ENCODE measurements at regions not wholly inside any gene's neighbourhood (a gene's known extent, or its start where the extent isn't known, plus 50 kb on each side); places are given as distances from the start of the nearest gene placed in this dataset.

DNA sequence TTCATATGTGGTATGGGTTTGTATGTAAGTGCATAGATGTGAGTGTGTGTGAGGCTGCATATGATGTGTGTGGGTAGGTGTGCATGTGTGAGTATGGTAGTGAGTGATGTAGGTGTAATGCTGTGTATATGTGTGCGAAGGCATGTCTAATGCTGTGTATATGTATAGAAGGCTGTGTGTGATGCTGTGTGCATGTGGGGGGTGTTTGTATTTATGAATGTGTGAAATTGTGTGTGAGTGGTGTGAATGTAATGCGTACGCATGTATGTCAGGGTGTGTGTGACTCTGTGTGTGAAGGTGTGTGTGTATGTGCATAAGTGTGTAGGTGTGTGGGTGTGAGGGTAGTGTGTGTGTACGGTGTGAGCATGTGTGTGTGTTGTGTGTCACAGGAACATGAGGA lies 300.0 kb downstream of the OMA1 start:
- DNase-seq (ENCODE audit: low read depth): no peak
- no peak overlapping the region for H3K4me3 ChIP-seq (ENCODE audit: low read depth, low read length)
- TF ChIP-seq, protein P1, sequence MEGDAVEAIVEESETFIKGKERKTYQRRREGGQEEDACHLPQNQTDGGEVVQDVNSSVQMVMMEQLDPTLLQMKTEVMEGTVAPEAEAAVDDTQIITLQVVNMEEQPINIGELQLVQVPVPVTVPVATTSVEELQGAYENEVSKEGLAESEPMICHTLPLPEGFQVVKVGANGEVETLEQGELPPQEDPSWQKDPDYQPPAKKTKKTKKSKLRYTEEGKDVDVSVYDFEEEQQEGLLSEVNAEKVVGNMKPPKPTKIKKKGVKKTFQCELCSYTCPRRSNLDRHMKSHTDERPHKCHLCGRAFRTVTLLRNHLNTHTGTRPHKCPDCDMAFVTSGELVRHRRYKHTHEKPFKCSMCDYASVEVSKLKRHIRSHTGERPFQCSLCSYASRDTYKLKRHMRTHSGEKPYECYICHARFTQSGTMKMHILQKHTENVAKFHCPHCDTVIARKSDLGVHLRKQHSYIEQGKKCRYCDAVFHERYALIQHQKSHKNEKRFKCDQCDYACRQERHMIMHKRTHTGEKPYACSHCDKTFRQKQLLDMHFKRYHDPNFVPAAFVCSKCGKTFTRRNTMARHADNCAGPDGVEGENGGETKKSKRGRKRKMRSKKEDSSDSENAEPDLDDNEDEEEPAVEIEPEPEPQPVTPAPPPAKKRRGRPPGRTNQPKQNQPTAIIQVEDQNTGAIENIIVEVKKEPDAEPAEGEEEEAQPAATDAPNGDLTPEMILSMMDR (IDR thresholded peaks at IDR 0.05; ENCODE audit: control insufficient read depth, extremely low read depth, insufficient read depth): no peak

DNA sequence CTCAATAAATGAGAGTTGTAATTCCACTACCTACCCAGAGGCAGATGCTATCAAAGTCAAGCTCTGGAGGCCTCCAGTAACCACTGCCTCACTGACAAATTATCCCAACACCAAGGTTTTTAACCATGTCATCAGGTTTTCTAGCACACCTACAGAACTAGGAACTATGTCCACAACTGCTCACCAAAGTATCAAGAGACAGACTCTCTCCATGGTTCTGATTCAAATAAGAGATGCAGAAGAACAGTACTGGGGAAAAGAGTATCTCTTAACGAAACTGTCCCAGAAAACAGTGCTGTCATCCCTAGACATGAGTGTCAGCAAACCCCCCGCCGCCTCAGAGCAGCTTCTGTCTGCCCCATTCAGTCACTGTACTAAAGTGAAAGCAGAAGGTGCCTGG lies 301.7 kb downstream of the OMA1 start:
- H3K4me3 ChIP-seq (ENCODE audit: low read depth, low read length): no peak overlapping the region
- no peak for DNase-seq (ENCODE audit: low read depth)
- TF ChIP-seq, protein P1 (IDR thresholded peaks at IDR 0.05; ENCODE audit: control insufficient read depth, extremely low read depth, insufficient read depth): no peak

DNA sequence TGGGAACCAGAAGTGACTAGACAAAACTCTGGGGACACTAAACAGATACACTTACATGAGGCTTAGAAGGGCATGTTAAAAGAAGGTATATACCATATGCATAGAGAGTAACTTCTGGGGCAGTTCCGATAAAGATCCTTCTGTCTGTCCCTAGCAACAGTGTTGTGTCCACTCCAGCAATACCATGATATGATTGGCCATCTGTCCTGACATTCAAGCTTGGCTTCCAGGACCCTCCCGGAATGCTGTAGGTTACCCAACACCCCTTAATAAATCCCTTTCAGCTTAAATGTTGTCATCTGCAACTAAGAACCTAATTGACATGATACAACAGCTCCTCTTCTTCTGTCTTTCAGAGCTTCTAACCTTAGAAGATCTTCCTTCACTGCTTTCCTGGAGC lies 307.7 kb downstream of the OMA1 start:
- TF ChIP-seq, protein P1 (IDR thresholded peaks at IDR 0.05; ENCODE audit: control insufficient read depth, extremely low read depth, insufficient read depth): no peak
- no peak for DNase-seq (ENCODE audit: low read depth)
- no peak overlapping the region for H3K4me3 ChIP-seq (ENCODE audit: low read depth, low read length)

DNA sequence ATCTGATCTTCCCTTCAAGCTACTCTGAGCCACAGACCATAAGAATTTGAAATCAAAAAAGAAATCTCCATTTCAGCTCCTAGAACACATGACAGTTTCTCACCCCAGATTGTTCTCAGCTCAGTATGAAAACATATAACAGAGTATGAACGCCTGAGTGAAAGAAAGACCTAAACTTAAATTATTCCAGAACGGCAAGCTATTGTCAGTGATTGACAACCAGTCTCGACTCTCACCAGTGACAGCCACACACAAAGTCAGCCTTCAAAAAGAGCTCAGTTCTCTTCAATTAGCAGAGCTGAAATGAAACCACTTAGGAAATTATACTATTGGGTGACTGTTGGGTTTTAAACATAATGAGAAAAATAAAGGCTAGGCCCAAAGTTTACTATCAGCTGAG lies 312.8 kb downstream of the OMA1 start:
- no peak for DNase-seq (ENCODE audit: low read depth)
- H3K4me3 ChIP-seq (ENCODE audit: low read depth, low read length): no peak overlapping the region
- TF ChIP-seq, protein P1 (IDR thresholded peaks at IDR 0.05; ENCODE audit: control insufficient read depth, extremely low read depth, insufficient read depth): no peak

DNA sequence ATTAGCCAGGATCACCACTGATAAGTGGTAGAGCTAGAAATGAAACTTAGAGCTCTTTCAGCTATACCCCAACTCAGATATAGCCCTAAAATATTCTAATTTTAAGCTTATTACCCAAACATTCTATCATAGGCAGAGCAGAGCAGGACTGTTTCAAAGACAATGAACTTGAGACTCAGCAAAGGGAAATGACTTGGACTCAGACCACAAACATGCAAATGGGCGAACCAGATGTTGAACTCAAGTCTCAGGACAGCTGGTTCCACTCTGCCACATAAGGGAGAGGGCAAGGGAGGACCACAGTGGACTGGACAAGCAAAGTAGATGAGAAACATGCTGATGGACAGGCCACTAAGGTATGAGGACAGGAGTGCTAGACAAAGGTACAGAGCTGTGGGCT lies 315.3 kb downstream of the OMA1 start:
- DNase-seq (ENCODE audit: low read depth): no peak
- TF ChIP-seq, protein P1 (IDR thresholded peaks at IDR 0.05; ENCODE audit: control insufficient read depth, extremely low read depth, insufficient read depth): no peak
- H3K4me3 ChIP-seq (ENCODE audit: low read depth, low read length): no peak overlapping the region

DNA sequence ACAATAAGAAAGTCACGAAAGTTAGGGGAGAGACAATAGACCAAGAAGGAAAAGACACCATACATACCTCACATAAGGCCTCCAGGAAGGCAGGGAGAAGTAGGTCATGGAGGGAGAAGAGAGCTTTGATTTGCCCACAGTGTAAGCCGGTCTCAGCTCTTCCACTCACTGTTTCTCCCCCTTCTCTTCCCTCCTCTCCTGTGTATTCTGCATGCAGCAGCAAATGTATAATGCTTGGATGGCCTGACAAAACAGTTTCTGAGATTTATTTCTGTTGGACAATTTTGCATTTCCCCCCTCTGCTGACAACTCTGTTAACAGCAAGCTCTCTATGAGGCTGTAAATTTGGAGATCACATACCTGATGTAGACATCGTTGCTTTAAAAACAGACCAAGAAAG lies 318.9 kb downstream of the OMA1 start:
- no peak for DNase-seq (ENCODE audit: low read depth)
- H3K4me3 ChIP-seq (ENCODE audit: low read depth, low read length): no peak overlapping the region
- TF ChIP-seq, protein P1 (IDR thresholded peaks at IDR 0.05; ENCODE audit: control insufficient read depth, extremely low read depth, insufficient read depth): no peak

DNA sequence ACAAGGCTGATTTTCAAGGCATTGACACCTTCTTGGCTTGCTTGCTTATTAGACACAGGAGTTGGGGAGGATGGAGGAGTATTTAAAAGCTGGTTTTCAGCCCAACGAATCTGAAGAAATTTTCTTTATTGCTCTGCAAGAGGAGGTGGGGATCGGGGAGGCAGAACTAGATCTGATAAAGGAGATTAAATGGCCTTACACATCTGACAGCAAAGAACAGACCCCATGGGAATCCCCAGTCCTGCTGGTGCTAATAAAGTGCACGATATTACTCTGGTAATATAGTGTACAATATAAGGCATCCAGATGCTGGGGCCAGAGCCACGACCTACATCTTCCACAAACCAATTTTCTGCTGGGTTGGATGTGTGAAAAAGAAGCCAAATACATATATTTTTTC lies 323.0 kb downstream of the OMA1 start:
- TF ChIP-seq, protein P1 (IDR thresholded peaks at IDR 0.05; ENCODE audit: control insufficient read depth, extremely low read depth, insufficient read depth): no peak
- DNase-seq (ENCODE audit: low read depth): no peak
- no peak overlapping the region for H3K4me3 ChIP-seq (ENCODE audit: low read depth, low read length)

Data from LNCaP clone FGC (cell line).